ENCODE measurements at regions not wholly inside any gene's neighbourhood (a gene's known extent, or its start where the extent isn't known, plus 50 kb on each side); places are given as distances from the start of the nearest gene placed in this dataset.

- intact Hi-C loops (cut with micrococcal nuclease) = no loop called here
- Histone ChIP-seq H3K4me3 (no peak overlapping the region), H3K27ac (replicated peaks) (no peak overlapping the region), H3K9me3 (replicated peaks) (no peaks in the 10 kb centered on the region), H3K4me1 (no peaks in the 10 kb centered on the region), H3K27me3 (ENCODE audit: low read depth) (no peaks in the 10 kb centered on the region), H3K36me3 (no peaks in the 10 kb centered on the region)
- DNase-seq = no peak
- no peak for TF ChIP-seq CTCF (IDR thresholded peaks at IDR 0.05; ENCODE audit: borderline replicate concordance)
These were observed 92.6 kb upstream of the NLRP2B start for GRCh38 chrX:57772637-57773036.

DNA sequence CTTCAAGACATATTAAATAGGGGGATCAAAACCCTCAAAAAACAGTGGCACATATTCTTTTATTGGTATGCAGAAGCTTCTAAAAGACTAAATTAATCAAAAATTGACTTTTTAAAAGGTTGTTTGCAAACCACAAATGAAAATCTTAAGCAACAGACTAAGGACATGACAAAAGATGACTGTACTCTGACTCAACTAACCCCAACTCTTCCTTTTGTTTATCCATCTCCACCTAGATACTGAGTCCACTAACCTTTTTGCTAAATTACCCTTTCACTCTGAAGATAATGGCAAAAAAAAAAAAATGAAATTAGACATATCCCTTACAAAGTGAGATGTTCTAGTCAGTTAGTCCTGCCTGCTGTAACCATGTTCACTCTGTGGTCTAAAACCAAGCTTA, 91.6 kb upstream of the NLRP2B start:
- no peak for TF ChIP-seq CTCF (IDR thresholded peaks at IDR 0.05; ENCODE audit: borderline replicate concordance)
- Histone ChIP-seq H3K27me3 (ENCODE audit: low read depth) (no peaks in the 10 kb centered on the region), H3K4me1 (no peaks in the 10 kb centered on the region), H3K36me3 (no peaks in the 10 kb centered on the region), H3K9me3 (replicated peaks) (no peaks in the 10 kb centered on the region), H3K27ac (replicated peaks) (no peak overlapping the region), H3K4me3 (no peak overlapping the region)
- no peak for DNase-seq
- intact Hi-C loops (cut with micrococcal nuclease) = no loop called here

DNA sequence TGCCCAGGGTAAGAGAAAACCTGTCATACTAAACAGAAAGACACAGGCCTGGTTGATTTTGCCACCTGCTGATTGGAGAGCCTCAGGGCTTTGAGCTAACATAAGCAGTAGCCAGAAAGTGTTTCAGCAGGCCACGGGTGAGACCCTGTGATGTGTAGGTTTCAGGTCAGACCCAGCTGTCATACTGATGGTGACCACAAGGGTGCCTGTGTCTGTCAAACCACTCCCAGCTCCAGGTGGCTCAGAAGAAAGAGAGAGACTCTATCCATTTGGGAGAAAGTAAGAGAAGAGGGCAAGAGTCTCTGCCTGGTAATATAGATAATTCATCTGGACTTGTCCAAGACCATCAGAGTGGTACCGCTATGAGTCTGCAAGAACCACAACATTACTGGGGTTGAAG, 72.8 kb upstream of the NLRP2B start:
- intact Hi-C loops (cut with micrococcal nuclease) = no loop called here
- DNase-seq = no peak
- Histone ChIP-seq H3K27me3 (ENCODE audit: low read depth) (no peaks in the 10 kb centered on the region), H3K9me3 (replicated peaks) (peaks cover 24% of the 10 kb centered on the region), H3K27ac (replicated peaks) (no peak overlapping the region), H3K4me3 (no peak overlapping the region), H3K36me3 (no peaks in the 10 kb centered on the region), H3K4me1 (no peaks in the 10 kb centered on the region)
- no peak for TF ChIP-seq CTCF (IDR thresholded peaks at IDR 0.05; ENCODE audit: borderline replicate concordance)

DNA sequence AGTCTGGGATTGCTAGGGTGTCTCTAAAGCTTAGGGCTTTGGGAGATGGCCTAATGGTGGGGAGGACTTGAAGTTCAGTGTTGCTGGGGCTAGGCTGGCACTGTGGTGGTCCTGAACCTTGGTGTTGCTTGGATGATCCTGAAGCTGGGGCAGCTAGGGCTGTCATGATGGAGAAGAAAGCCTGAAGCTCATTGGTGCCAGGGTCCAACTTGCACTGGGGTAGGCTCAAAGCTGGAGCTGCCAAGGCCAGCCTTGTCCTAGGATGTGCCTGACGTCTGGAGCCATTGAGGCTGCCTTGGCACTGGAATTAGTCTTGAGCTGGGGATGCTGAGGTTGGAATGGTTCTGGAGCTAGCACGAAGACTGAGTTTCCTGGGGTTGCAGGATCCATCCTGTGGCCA, 61.0 kb upstream of the NLRP2B start:
- no peak for DNase-seq
- Histone ChIP-seq H3K4me1 (no peaks in the 10 kb centered on the region), H3K36me3 (no peaks in the 10 kb centered on the region), H3K4me3 (no peak overlapping the region), H3K9me3 (replicated peaks) (no peaks in the 10 kb centered on the region), H3K27me3 (ENCODE audit: low read depth) (no peaks in the 10 kb centered on the region), H3K27ac (replicated peaks) (no peak overlapping the region)
- no peak for TF ChIP-seq CTCF (IDR thresholded peaks at IDR 0.05; ENCODE audit: borderline replicate concordance)
- intact Hi-C loops (cut with micrococcal nuclease) = no loop called here

DNA sequence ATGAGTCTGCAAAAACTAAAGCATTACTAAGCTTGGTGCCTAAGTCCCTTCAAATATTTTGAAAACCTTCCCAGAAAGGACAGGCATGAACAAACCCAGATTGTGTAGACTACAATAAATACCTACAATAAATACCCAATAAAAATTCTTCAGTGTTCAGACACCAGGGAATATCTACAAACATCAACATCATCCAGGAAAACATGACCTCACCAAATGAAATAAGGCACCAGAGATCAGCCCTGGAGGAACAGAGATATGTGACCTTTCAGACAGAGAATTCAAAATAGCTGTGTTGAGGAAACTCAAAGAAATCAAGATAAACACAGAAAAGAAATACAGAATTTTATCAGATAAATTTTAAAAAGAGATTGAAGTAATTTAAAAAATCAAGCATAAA, 57.8 kb upstream of the NLRP2B start:
- TF ChIP-seq CTCF (IDR thresholded peaks at IDR 0.05; ENCODE audit: borderline replicate concordance) = no peak
- no peak for DNase-seq
- Histone ChIP-seq H3K9me3 (replicated peaks) (no peaks in the 10 kb centered on the region), H3K4me1 (no peaks in the 10 kb centered on the region), H3K27ac (replicated peaks) (no peak overlapping the region), H3K36me3 (no peaks in the 10 kb centered on the region), H3K4me3 (no peak overlapping the region), H3K27me3 (ENCODE audit: low read depth) (no peaks in the 10 kb centered on the region)
- intact Hi-C loops (cut with micrococcal nuclease) = no loop called here
